NCI-H2107 (cell line): ENCODE measurements at regions not wholly inside any gene's neighbourhood (a gene's known extent, or its start where the extent isn't known, plus 50 kb on each side); places are given as distances from the start of the nearest gene placed in this dataset.
"Not testable (repeated sequence)": the region's sequence is repeated elsewhere in the genome, so short reads cannot be mapped to it uniquely, and the experiment has no call there.

Source experiments
- DNase-seq: peaks from one replicate; lab custom pipeline; 2025; lab: John Stamatoyannopoulos, UW

DNA sequence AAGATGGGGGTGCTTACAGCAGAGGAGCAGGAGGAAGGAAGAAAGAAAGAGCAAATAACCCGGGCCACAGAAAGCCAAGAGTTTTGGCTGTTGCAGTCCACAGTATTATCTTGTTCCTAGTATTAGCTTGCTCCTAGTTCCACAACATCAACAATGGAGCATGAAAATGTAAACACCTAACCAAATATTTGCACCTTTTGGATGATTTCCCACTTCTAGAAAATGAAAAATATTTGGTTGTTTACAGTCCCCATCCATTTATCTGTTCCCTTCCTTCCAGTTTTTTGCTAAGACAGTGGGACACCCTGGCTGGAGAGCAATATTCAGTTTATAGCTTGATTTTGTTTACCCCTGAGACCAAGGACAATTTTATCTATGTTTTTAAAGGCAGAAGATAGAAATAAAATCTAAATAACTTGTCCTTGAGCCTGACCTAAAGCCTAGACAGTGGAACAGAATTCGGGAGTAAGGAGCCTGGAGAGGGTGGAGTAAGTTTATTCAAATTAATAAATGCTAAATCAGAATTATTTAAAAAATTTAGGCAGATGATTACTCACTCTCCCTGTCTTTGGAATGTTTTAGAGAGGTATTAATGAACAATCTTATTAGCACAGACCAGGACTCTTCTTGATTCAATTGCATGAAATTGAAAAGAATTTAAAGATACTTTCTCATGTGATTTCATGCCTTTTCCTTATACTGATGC is 51.6 kb downstream of the RESF1 start:
- no peak for DNase-seq

DNA sequence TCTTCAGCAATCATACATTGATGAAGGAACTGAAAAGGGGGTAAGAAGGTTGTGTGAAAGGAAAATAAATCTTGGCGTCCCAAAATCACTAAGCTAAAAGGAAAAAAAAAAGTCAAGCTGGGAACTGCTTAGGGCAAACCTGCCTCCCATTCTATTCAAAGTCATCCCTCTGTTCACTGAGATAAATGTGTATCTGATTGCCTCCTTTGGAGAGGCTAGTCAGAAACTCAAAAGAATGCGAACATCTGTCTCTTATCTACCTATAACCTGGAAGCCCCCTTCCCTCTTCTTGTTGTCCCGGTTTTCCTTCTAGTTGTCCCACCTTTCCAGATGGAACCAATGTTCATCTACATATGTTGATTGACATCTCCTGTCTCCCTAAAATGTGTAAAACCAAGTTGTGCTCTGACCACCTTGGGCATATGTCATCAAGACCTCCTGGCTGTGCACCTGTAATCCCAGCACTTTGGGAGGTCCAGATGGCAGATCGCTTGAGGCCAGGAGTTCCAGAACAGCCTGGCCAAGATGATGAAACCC is 53.1 kb downstream of the RESF1 start:
- no peak for DNase-seq

DNA sequence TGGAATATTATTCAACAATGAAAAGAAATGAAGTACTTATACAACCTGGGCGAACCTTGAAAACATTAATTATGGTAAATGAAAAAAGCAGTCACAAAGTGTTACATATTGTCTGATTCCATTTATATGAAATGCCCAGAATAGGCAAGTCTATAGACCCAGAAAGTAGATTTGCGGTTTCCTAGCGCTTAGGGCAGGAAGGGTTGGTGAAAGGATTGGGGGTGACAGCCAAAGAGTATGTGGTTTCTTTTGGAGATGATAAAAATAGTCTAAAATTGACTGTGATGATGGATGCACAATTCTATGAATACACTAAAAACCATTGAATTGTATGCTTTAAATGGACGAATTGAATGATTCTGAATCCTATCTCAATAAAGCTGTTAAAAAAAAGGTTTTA is 55.8 kb downstream of the RESF1 start:
- DNase-seq = no peak

DNA sequence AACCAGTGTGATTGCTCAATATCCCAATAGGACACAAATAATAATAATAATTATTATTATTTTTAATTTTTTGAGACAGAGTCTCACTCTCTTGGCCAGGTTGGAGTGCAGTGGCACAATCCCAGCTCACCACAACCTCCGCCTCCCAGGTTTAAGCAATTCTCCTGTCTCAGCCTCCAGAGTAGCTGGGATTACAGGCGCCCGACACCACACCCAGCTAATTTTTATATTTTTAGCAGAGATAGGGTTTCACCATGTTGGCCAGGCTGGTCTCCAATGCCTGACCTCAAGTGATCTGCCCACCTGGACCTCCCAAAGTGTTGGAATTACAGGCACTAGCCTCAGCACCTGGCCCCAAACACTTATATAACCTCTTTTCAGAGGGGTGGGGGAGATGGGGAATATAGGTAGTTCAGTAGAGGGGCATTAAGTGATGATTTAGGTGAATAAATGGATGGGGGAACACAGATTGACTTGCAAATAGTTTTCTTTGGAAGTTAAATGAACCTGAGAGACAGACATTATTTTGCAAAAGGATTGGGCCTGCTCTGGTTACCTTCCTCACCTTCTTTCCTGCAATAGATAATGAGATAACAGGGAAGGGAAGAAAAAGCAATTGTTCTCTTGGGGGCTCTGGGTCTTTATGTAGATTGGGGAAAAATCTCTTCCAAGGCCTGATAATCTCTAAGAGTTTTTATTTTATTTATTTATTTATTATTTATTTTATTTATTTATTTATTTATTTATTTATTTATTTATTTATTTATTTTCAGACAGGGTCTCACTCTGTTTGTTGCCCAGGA is 57.7 kb downstream of the RESF1 start:
- DNase-seq = no peak

GRCh38 chr12:32021346-32021773 is 62.1 kb downstream of the RESF1 start:
- DNase-seq = no peak

DNA sequence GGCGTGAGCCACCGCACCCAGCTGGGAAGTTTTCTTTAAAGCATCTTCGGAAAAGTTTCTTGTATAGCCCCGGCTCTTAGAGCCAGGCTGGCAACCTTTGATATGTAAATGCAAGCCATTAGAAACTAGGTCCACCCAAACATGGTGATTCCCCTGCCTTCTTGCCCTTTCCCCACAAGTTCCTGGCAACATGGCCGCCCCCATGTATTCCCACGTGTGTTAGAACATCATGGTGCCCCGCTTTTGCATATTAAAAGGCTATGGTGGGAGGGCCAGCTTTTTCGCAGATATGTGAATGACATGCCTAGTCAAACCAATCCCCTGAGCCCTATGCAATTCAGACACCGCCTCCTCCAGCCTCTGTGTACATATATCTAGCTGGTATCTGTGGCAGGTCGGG is 63.2 kb downstream of the RESF1 start:
- DNase-seq = not testable (repeated sequence)

GRCh38 chr12:32023861-32024260 is 64.6 kb downstream of the RESF1 start:
- DNase-seq = not testable (repeated sequence)

DNA sequence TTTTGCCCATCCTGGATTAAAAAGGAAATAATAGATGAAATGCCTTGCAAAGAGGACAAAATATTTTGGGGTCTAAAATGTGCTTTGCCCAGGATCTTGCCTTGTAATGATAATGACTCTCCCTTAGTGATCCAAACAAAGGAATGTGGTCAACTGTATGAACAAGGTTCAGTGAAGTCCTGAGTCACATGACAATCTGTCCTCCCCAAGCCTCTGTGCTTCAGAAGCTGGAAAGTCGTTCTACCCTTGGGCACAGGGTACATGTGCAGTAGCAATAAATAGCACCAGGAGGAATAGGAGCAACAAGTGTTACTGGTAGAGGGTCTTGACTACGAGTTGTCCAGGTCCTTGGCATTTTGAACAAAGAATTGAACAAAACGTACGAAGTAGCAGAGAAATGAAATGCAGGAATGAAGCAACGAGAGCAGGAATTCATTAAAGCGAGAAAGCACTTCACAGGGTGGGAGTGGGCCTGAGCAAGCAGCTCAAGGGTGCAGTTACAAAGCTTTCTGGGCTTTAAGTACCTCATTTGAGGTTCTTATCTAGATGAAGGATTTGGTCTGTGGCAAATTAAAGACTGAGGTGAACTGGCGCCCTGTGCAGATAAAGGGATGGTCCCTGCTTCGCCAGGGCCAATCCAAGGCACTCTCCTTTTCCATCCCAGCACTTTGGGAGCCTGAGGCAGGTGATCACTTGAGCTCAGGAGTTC is 65.8 kb downstream of the RESF1 start:
- no peak for DNase-seq

DNA sequence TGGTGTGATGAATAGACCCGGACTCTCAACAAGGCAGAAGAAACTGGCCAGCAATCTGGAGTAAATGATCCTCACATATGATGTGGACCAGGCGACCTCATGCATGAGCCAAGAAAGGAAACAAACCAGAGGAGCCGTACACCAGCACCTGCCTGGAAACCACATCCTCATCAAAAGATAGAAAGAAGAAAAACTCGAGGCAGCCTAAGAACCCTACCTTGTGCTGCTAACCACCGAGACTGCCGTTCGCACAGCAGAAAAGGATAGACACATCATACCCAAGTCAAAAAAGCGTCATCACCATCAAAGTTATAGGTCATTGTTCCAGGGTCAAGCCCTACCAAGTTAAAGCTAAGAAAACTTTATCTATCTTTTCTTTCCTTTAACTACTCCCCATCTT is 66.7 kb downstream of the RESF1 start:
- DNase-seq = no peak

GRCh38 chr12:32027684-32028365 is 68.6 kb downstream of the RESF1 start:
- DNase-seq = no peak

DNA sequence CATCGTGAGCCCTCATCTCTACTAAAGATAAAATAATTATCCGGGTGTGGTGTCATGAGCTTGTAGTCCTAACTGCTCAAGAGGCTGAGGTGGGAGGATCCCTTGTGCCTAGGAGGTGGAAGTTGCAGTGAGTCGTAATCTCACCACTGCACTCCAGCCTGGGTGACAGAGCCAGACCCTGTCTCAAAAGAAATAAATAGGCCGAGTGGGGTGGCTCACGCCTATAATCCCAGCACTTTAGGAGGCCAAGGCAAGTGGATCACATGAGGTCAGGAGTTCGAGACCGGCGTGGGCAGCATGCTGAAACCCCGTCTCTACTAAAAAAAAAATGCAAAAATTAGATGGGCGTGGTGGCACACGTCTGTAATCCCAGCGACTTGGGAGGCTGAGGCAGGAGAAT is 70.9 kb downstream of the RESF1 start:
- DNase-seq = no peak

DNA sequence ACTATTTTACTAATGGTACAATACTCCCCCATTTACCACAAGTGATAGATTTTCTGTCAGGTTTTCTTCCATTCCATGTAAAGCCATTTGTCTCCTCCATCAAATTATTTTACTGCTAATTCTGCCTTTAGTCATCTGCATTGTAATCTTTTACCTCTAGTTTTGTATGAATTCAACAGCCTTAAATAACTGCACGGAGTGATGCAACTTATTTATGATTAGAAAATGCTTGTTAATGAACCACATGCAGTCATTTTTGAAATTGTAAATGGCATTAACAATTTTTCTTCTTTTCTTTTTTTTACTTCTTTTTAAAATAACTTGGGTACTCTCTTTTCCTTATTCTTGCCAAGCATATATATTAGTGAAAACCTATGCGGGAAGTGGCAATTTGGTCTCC is 71.5 kb downstream of the RESF1 start:
- DNase-seq = no peak

DNA sequence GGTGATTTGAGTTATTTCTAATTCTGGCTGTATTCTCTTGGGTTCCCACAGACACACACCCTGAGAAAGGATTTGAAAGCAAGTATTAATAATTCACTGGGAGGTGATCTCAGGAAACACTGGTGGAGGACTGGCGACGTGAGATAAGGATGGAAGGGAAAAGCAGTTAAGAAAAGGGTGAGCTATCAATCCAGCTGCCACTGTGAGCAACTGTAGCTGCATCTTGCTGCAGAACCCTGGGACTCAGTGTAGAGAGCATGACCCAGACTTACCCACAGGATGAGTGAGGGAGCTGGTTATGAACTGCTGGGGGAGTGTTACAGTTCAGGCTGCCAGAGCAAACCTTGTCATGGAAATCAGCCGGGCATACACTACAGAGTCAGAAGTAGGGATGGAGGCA is 71.9 kb downstream of the RESF1 start:
- no peak for DNase-seq

- peak; percentile 62 for DNase-seq
These were observed 73.1 kb downstream of the RESF1 start for GRCh38 chr12:32032205-32032810.

GRCh38 chr12:32033406-32033805 is 73.2 kb upstream of the BICD1 start:
- DNase-seq = no peak

DNA sequence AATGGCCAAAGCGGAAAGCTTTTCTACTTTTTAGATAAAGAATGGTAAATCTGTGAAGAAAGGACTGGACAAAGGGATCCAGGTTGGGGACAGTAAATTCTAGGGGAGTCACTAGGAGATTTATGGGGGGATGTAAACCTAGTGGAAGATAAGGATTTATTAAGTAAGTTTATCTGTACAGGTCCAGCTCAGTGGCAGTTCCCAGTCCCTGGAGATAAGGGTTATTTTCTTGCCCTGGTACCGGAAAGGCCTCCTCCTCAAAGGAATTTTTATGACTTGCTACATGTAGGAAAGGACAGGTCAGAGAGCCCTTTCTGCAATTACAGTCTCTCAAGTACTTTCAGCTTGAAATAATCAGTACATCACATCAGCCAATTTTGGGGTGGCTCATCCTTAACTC is 72.6 kb upstream of the BICD1 start:
- no peak for DNase-seq

GRCh38 chr12:32036477-32037263 is 70.0 kb upstream of the BICD1 start:
- no peak for DNase-seq

- DNase-seq = no peak
These were observed 67.3 kb upstream of the BICD1 start for GRCh38 chr12:32039347-32039746.

GRCh38 chr12:32039917-32040575 is 66.6 kb upstream of the BICD1 start:
- no peak for DNase-seq

DNA sequence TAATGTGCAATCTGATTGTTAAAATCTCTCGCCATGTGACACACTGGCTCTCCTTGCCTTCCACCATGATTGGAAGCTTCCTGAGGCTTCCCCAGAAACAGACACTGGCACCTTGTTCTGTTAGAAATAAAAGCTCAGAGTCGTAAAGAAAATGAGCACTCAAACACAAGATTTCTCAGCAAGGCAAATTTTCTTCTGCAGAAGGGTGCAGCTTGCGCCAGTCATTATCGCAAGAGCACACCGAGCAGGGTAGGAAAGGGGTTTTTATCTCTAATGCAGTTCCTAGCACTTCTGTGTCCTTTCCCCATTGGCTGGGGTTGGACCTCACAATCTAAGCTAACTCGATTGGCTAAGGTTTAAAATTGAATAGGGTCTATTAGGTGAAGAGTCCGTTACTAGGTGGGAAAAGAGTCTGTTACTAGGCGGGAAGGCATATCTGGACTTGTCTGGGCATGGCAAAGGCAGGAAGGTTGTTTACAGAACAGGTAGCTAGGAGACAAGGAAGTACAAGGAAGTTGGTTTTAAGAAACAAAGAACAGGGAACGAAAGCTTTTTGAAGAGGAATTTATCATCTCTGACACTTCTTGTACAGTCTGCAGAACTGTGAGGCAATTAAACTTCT is 62.6 kb upstream of the BICD1 start:
- no peak for DNase-seq
